ENCODE measurements at regions not wholly inside any gene's neighbourhood (a gene's known extent, or its start where the extent isn't known, plus 50 kb on each side); places are given as distances from the start of the nearest gene placed in this dataset.

GRCh38 chr6:143611580-143611979 is 66.2 kb upstream of the PHACTR2 start:
- Mint-ChIP-seq H3K4me3 (ENCODE audit: unreplicated experiment) (no peak overlapping the region), H3K27ac (ENCODE audit: unreplicated experiment) (no peak overlapping the region), H3K4me1 (ENCODE audit: unreplicated experiment) (peaks cover 6% of the 10 kb centered on the region), H3K9me3 (ENCODE audit: unreplicated experiment) (no peaks in the 10 kb centered on the region), H3K36me3 (ENCODE audit: low read depth, unreplicated experiment) (no peaks in the 10 kb centered on the region), H3K27me3 (ENCODE audit: unreplicated experiment) (no peaks in the 10 kb centered on the region)
- no peak for DNase-seq (ENCODE audit: low spot score)
- TF ChIP-seq CTCF (IDR thresholded peaks at IDR 0.05; ENCODE audit: unreplicated experiment), result no peak

- Mint-ChIP-seq H3K36me3 (ENCODE audit: low read depth, unreplicated experiment) (no peaks in the 10 kb centered on the region), H3K9me3 (ENCODE audit: unreplicated experiment) (no peaks in the 10 kb centered on the region), H3K27me3 (ENCODE audit: unreplicated experiment) (no peaks in the 10 kb centered on the region), H3K4me1 (ENCODE audit: unreplicated experiment) (peaks cover 6% of the 10 kb centered on the region), H3K27ac (ENCODE audit: unreplicated experiment) (no peak overlapping the region), H3K4me3 (ENCODE audit: unreplicated experiment) (no peak overlapping the region)
- no peak for DNase-seq (ENCODE audit: low spot score)
- no peak for TF ChIP-seq CTCF (IDR thresholded peaks at IDR 0.05; ENCODE audit: unreplicated experiment)
These were observed 67.8 kb upstream of the PHACTR2 start for GRCh38 chr6:143609972-143610371.

- H3K4me3 Mint-ChIP-seq (ENCODE audit: unreplicated experiment), result no peak overlapping the region
- no peak for TF ChIP-seq CTCF (IDR thresholded peaks at IDR 0.05; ENCODE audit: unreplicated experiment)
- no peaks in the 10 kb centered on the region for H3K27me3 Mint-ChIP-seq (ENCODE audit: unreplicated experiment)
- no peaks in the 10 kb centered on the region for H3K36me3 Mint-ChIP-seq (ENCODE audit: low read depth, unreplicated experiment)
- peaks cover 6% of the 10 kb centered on the region for H3K4me1 Mint-ChIP-seq (ENCODE audit: unreplicated experiment)
- DNase-seq (ENCODE audit: low spot score), result no peak
- H3K9me3 Mint-ChIP-seq (ENCODE audit: unreplicated experiment), result no peaks in the 10 kb centered on the region
- no peak overlapping the region for H3K27ac Mint-ChIP-seq (ENCODE audit: unreplicated experiment)
These were observed 68.3 kb upstream of the PHACTR2 start for GRCh38 chr6:143609501-143609900.

GRCh38 chr6:143608906-143609305 is 68.9 kb upstream of the PHACTR2 start:
- H3K27me3 Mint-ChIP-seq (ENCODE audit: unreplicated experiment), result no peaks in the 10 kb centered on the region
- no peak for TF ChIP-seq CTCF (IDR thresholded peaks at IDR 0.05; ENCODE audit: unreplicated experiment)
- H3K4me3 Mint-ChIP-seq (ENCODE audit: unreplicated experiment), result no peak overlapping the region
- H3K27ac Mint-ChIP-seq (ENCODE audit: unreplicated experiment), result no peak overlapping the region
- H3K9me3 Mint-ChIP-seq (ENCODE audit: unreplicated experiment), result no peaks in the 10 kb centered on the region
- H3K4me1 Mint-ChIP-seq (ENCODE audit: unreplicated experiment), result peaks cover 6% of the 10 kb centered on the region
- no peaks in the 10 kb centered on the region for H3K36me3 Mint-ChIP-seq (ENCODE audit: low read depth, unreplicated experiment)
- no peak for DNase-seq (ENCODE audit: low spot score)

GRCh38 chr6:143607974-143608373 is 69.8 kb upstream of the PHACTR2 start:
- no peaks in the 10 kb centered on the region for H3K27me3 Mint-ChIP-seq (ENCODE audit: unreplicated experiment)
- no peak for DNase-seq (ENCODE audit: low spot score)
- no peaks in the 10 kb centered on the region for H3K36me3 Mint-ChIP-seq (ENCODE audit: low read depth, unreplicated experiment)
- no peak overlapping the region for H3K27ac Mint-ChIP-seq (ENCODE audit: unreplicated experiment)
- no peaks in the 10 kb centered on the region for H3K9me3 Mint-ChIP-seq (ENCODE audit: unreplicated experiment)
- no peak for TF ChIP-seq CTCF (IDR thresholded peaks at IDR 0.05; ENCODE audit: unreplicated experiment)
- peaks cover 6% of the 10 kb centered on the region for H3K4me1 Mint-ChIP-seq (ENCODE audit: unreplicated experiment)
- no peak overlapping the region for H3K4me3 Mint-ChIP-seq (ENCODE audit: unreplicated experiment)

Data from endothelial cell (in vitro differentiated cells).